SH-SY5Y (cell line): ENCODE measurements at regions not wholly inside any gene's neighbourhood (a gene's known extent, or its start where the extent isn't known, plus 50 kb on each side); places are given as distances from the start of the nearest gene placed in this dataset.

Experiments
- GATA2 ChIP-seq: IDR thresholded peaks from 2 replicates; pipeline ENCODE4 v1.6.1; 2011; ENCODE audit warnings: mild to moderate bottlenecking, low read depth, low read length
- GATA3 ChIP-seq: IDR thresholded peaks from 2 replicates; pipeline ENCODE4 v1.6.1; 2011; ENCODE audit warnings: low read depth, mild to moderate bottlenecking, low read length, moderate library complexity

- TF ChIP-seq GATA2: no peak
- no peak for TF ChIP-seq GATA3
These were observed 156.1 kb upstream of the ALG10B start for GRCh38 chr12:38160318-38161122.
